CD14-positive monocyte (primary cell): ENCODE measurements at regions not wholly inside any gene's neighbourhood (a gene's known extent, or its start where the extent isn't known, plus 50 kb on each side); places are given as distances from the start of the nearest gene placed in this dataset.

Experiments used
- DNase-seq, 3 donors: peaks; one replicate each; pipeline ENCODE4 v3.0.0-alpha.2; 2011 to 2022
- H2AFZ ChIP-seq: 2 replicates; pipeline ENCODE4 v1.6.0; 2012; ENCODE audit warnings: mild to moderate bottlenecking, low read depth, low read length, inconsistent platforms; ENCODE audit not compliant: insufficient read depth, poor library complexity, severe bottlenecking
- H3K27ac ChIP-seq, 2 donors: 1 replicate in 1 of 2; 2 replicates in 1 of 2; pipeline ENCODE4 v1.5.1; 2012 to 2013; ENCODE audit warnings: low read length in 2 of 2, control low read depth in 1 of 2, inconsistent platforms in 1 of 2, low read depth in 1 of 2, mild to moderate bottlenecking in 1 of 2
- H3K27me3 ChIP-seq, 2 donors: one replicate each; pipeline versions ENCODE4 v1.6.0 to v1.6.1; 2011 to 2013; ENCODE audit warnings: low read length in 2 of 2; ENCODE audit not compliant: control insufficient read depth in 2 of 2, insufficient read depth in 2 of 2
- H3K36me3 ChIP-seq, 2 donors: replicated peaks in 1 of 2; 1 replicate in 1 of 2; 2 replicates in 1 of 2; pipeline versions ENCODE4 v1.5.1 to v1.6.1; 2012 to 2013; ENCODE audit warnings: low read length in 2 of 2, control low read depth in 1 of 2, inconsistent platforms in 1 of 2, mild to moderate bottlenecking in 1 of 2; ENCODE audit not compliant: insufficient read depth in 2 of 2, control insufficient read depth in 1 of 2
- H3K4me1 ChIP-seq, 2 donors: 1 replicate in 1 of 2; 2 replicates in 1 of 2; pipeline versions ENCODE4 v1.5.1 to v1.6.1; 2012 to 2013; ENCODE audit warnings: low read length in 2 of 2, control low read depth in 1 of 2, inconsistent platforms in 1 of 2, mild to moderate bottlenecking in 1 of 2, moderate library complexity in 1 of 2; ENCODE audit not compliant: insufficient read depth in 2 of 2, control insufficient read depth in 1 of 2
- H3K4me2 ChIP-seq: replicated peaks from 2 replicates; pipeline ENCODE3; 2012; ENCODE audit warnings: low read length, moderate library complexity, mild to moderate bottlenecking; ENCODE audit not compliant: poor library complexity, severe bottlenecking; ENCODE audit errors: extremely low read depth
- H3K4me3 ChIP-seq, 3 experiments: fragments of 200-600 bp in 1 of 3; sonication (generic) in 1 of 3; replicated peaks in 1 of 3; 1 replicate in 2 of 3; 2 replicates in 1 of 3; pipeline ENCODE4 v1.5.1; 2011 to 2013; ENCODE audit warnings: low read length in 3 of 3, mild to moderate bottlenecking in 3 of 3, control low read depth in 2 of 3, low read depth in 2 of 3, inconsistent platforms in 1 of 3, moderate library complexity in 1 of 3
- H3K79me2 ChIP-seq: 2 replicates; pipeline ENCODE4 v1.6.0; 2012; ENCODE audit warnings: mild to moderate bottlenecking, control low read depth, inconsistent platforms, low read length, moderate library complexity; ENCODE audit not compliant: insufficient read depth
- H3K9ac ChIP-seq: 2 replicates; pipeline ENCODE4 v1.6.0; 2017; ENCODE audit warnings: low read length, mild to moderate bottlenecking; ENCODE audit not compliant: insufficient read depth, poor library complexity, severe bottlenecking
- H3K9me3 ChIP-seq, 2 donors: replicated peaks in 1 of 2; 1 replicate in 1 of 2; 2 replicates in 1 of 2; pipeline versions ENCODE4 v1.5.1 to v1.6.1; 2012 to 2013; ENCODE audit warnings: low read length in 2 of 2, control low read depth in 1 of 2; ENCODE audit not compliant: control insufficient read depth in 1 of 2, insufficient read depth in 1 of 2
- H4K20me1 ChIP-seq: 2 replicates; pipeline ENCODE4 v1.6.0; 2012; ENCODE audit warnings: mild to moderate bottlenecking, low read length, control low read depth, moderate library complexity; ENCODE audit not compliant: insufficient read depth
- H3K27ac Mint-ChIP-seq, 7 donors: one replicate each; pipeline ENCODE4 v1.8.0; 2020; ENCODE audit warnings: mild to moderate bottlenecking in 7 of 7, mixed read lengths in 7 of 7, moderate library complexity in 6 of 7, inconsistent platforms in 2 of 7
- H3K27me3 Mint-ChIP-seq, 3 donors: one replicate each; pipeline ENCODE4 v1.8.0; 2021 to 2022; ENCODE audit warnings: low read depth in 3 of 3, mild to moderate bottlenecking in 3 of 3, mixed read lengths in 3 of 3, moderate library complexity in 3 of 3, inconsistent platforms in 1 of 3
- H3K36me3 Mint-ChIP-seq, 2 donors: one replicate each; pipeline ENCODE4 v1.8.0; 2020; ENCODE audit warnings: mixed read lengths in 2 of 2, inconsistent platforms in 1 of 2, mild to moderate bottlenecking in 1 of 2
- H3K4me1 Mint-ChIP-seq: one replicate; pipeline ENCODE4 v1.8.0; 2020; ENCODE audit warnings: mild to moderate bottlenecking, mixed read lengths
- H3K4me3 Mint-ChIP-seq, 2 donors: one replicate each; pipeline ENCODE4 v1.8.0; 2020; ENCODE audit warnings: mild to moderate bottlenecking in 2 of 2, mixed read lengths in 2 of 2, moderate library complexity in 1 of 2
- H3K9me3 Mint-ChIP-seq, 7 donors: one replicate each; pipeline ENCODE4 v1.8.0; 2020 to 2022; ENCODE audit warnings: mixed read lengths in 7 of 7, mild to moderate bottlenecking in 6 of 7, moderate library complexity in 6 of 7, inconsistent platforms in 2 of 7
- WGBS: methylation state at CpG from one replicate; pipeline ENCODE4 v1.1.5; 2013; ENCODE audit warnings: missing lambda C conversion rate; ENCODE audit not compliant: insufficient coverage; 5-methylcytosine and 5-hydroxymethylcytosine counted together
- intact Hi-C, 2 donors: fragments of 100-400 bp; cut with micrococcal nuclease; formaldehyde crosslinking; loops; one replicate each; pipeline versions ENCODE4 v1.15.0 to v1.15.1; 2023
- TF ChIP-seq, protein P1 (sequence below): fragments of 200-600 bp; IDR thresholded peaks from one replicate; pipeline ENCODE4 v1.8.0; 2022; ENCODE audit warnings: antibody characterized with exemption, mild to moderate bottlenecking

DNA sequence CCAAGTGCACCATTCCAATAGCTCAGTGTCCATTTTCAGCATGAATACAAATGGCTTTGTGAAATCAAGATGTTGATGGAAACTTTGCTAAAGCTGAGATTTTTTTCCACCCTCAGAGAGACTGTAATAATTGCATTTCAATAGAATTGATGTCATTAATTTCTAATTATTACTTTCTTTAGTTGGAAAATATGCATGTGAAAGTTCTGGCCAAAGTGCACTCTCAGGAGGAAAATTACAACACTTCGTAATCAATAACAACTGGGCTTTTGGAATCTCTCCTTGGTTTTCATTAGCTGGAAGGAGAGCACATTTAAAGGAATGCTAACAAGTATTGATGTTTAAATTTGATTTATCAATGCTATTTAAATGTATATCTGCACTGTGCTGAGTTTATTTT lies 529.5 kb upstream of the CDH8 start:
- Histone ChIP-seq H3K27ac (no peak overlapping the region), H2AFZ (no peak overlapping the region), H3K36me3 (no peaks in the 10 kb centered on the region), H3K4me3 (no peak overlapping the region), H3K4me2 (no peak overlapping the region), H3K27me3 (no peaks in the 10 kb centered on the region), H4K20me1 (no peaks in the 10 kb centered on the region), H3K79me2 (no peaks in the 10 kb centered on the region), H3K4me1 (no peaks in the 10 kb centered on the region), H3K9ac (no peak overlapping the region), H3K9me3 (no peaks in the 10 kb centered on the region)
- no peaks in the 10 kb centered on the region for H3K27me3 Mint-ChIP-seq
- DNase-seq: no peak
- WGBS: no CpG with 5 or more reads among the region's 1 CpG
- no peaks in the 10 kb centered on the region for H3K4me1 Mint-ChIP-seq
- H3K9me3 Mint-ChIP-seq: peaks cover 0 to 2% (median 0%) of the 10 kb centered on the region in 7 donors
- TF ChIP-seq, protein P1, sequence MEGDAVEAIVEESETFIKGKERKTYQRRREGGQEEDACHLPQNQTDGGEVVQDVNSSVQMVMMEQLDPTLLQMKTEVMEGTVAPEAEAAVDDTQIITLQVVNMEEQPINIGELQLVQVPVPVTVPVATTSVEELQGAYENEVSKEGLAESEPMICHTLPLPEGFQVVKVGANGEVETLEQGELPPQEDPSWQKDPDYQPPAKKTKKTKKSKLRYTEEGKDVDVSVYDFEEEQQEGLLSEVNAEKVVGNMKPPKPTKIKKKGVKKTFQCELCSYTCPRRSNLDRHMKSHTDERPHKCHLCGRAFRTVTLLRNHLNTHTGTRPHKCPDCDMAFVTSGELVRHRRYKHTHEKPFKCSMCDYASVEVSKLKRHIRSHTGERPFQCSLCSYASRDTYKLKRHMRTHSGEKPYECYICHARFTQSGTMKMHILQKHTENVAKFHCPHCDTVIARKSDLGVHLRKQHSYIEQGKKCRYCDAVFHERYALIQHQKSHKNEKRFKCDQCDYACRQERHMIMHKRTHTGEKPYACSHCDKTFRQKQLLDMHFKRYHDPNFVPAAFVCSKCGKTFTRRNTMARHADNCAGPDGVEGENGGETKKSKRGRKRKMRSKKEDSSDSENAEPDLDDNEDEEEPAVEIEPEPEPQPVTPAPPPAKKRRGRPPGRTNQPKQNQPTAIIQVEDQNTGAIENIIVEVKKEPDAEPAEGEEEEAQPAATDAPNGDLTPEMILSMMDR: no peak
- H3K27ac Mint-ChIP-seq: no peak overlapping the region
- no peaks in the 10 kb centered on the region for H3K36me3 Mint-ChIP-seq
- intact Hi-C loops: no loop called here
- H3K4me3 Mint-ChIP-seq: no peak overlapping the region

DNA sequence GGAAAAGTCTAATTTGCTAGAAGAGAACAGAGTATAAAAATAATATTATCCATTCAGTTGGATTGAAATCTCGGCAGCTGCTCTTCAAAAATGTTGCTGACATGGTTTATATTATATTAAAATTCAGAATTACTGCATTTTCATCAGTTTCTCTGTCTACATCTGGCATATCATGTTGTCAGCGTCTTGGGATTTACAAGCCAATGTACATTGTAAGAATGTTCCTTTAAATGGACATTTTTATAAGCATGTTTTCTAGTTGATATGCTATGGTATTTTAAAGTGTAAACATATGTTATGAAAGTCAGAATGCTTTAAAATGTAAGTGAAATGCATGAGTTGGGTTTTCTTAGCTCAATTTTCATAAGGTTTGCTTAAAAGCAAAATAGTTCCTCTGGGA lies 528.1 kb upstream of the CDH8 start:
- H3K4me2 ChIP-seq: no peak overlapping the region
- H3K9me3 ChIP-seq: no peaks in the 10 kb centered on the region
- H3K79me2 ChIP-seq: no peaks in the 10 kb centered on the region
- Mint-ChIP-seq H3K36me3 (no peaks in the 10 kb centered on the region), H3K9me3 (peaks cover 0 to 5% (median 0%) of the 10 kb centered on the region in 7 donors), H3K27ac (no peak overlapping the region), H3K4me1 (no peaks in the 10 kb centered on the region), H3K27me3 (no peaks in the 10 kb centered on the region), H3K4me3 (no peak overlapping the region)
- no peak overlapping the region for H3K4me3 ChIP-seq
- no peak overlapping the region for H2AFZ ChIP-seq
- DNase-seq: no peak
- TF ChIP-seq, protein P1: no peak
- H3K9ac ChIP-seq: no peak overlapping the region
- no peaks in the 10 kb centered on the region for H3K4me1 ChIP-seq
- intact Hi-C loops: no loop called here
- no CpG with 5 or more reads among the region's 2 CpGs for WGBS
- H4K20me1 ChIP-seq: no peaks in the 10 kb centered on the region
- no peaks in the 10 kb centered on the region for H3K36me3 ChIP-seq
- H3K27ac ChIP-seq: no peak overlapping the region
- H3K27me3 ChIP-seq: no peaks in the 10 kb centered on the region
